Fibroblast of skin of back (primary cell): ENCODE measurements at regions not wholly inside any gene's neighbourhood (a gene's known extent, or its start where the extent isn't known, plus 50 kb on each side); places are given as distances from the start of the nearest gene placed in this dataset.
"Not testable (repeated sequence)": the region's sequence is repeated elsewhere in the genome, so short reads cannot be mapped to it uniquely, and the experiment has no call there.

Experiments
- DNase-seq: peaks from one replicate; pipeline ENCODE4 v3.0.0-alpha.2; 2013

GRCh38 chr10:120048391-120048790, 155.9 kb downstream of the SEC23IP start:
- DNase-seq = no peak

DNA sequence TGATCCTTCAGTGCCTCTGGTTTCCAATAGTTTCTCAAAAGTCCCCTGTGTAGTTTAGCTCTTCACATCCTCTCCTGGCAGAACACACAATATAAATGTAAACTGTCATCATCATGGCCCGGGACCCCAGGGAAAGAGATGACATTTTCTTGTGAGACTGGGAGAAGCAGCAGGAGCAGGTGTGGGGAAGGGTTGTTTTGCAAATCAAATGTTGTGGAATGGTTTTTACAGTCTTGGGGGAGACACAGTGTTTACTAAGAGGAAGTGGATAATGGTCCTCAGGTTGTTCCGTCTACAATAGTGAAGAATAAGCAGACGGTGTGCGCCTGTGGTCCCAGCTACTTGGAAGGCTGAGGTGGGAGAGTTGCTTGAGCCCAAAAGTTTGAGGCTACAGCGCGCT, 159.1 kb downstream of the SEC23IP start:
- DNase-seq = no peak

GRCh38 chr10:120052964-120053702, 160.6 kb downstream of the SEC23IP start:
- DNase-seq = no peak

DNA sequence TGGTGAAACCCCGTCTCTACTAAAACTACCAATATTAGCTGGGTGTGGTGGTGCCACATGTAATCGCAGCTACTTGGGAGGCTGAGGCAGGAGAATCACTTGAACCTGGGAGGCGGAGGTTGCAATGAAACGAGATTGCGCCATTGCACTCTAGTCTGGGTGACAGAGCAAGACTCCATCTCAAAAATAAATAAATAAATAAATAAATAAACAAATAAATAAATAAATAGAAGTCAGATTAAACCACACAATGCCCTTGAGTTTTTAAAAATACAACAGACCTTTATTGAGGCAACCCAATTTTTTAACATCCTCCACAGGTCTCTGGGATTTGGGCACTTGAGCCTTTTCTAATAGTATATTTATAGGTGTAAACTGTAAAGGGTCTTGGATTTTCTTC, 167.3 kb downstream of the SEC23IP start:
- DNase-seq = not testable (repeated sequence)

- no peak for DNase-seq
Measured at GRCh38 chr10:120067427-120067826, 174.9 kb downstream of the SEC23IP start.

DNA sequence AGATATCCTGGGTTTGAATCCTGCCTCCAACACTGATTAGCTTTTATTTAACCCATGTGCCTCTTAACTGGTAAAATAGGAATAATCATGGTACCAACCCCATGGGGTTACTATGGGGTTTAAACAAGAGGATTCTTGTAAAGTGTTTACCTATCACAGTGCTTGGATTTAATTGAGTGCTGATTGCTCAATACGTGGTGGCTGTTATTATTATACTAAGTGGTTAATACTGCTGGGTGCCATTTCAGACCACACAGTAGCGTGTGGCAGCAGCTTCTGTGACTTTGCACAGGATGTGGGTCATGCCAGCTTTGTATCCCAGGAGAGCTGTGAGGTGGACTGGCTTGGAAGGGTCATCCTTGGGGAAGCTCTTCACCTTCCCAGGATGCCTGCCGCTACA, 177.2 kb downstream of the SEC23IP start:
- DNase-seq = no peak

- no peak for DNase-seq
Measured at GRCh38 chr10:120075349-120075748, 182.8 kb downstream of the SEC23IP start.

DNA sequence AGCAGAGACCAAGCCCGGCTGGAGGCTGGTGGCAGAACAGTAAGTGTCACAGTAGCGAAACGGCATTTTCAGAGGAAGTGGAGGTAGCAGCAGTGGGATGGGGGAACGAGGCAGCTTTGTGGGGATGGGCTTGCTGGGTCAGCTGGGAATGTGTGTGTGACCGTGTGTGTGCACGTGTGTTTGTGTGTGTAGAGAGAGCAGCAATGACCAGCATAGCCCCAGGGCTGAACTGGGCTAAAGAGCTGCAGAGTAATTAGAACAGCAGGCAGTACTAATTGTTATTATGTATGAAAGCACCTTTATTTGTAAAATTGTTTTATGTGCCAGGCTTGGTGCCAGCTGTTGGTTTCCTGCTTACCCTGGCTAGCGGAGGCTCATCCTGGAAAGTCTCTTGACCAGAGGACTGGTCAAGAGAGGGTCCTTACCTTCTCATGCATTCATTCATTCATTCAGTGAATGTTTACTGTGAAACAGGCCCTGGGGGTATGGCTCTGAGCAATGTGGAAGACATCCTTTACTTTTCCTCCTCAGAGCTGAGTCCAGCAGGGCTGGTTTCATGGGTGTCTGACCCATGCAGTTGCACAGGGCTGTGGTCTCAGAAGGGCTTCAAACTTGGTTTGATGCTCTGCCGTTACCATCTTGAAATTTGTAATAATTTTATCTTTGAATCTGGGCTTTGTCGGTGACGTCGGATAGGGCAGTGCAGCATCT, 184.6 kb downstream of the SEC23IP start:
- no peak for DNase-seq

- DNase-seq = no peak
Measured at GRCh38 chr10:120077707-120078492, 185.4 kb downstream of the SEC23IP start.

DNA sequence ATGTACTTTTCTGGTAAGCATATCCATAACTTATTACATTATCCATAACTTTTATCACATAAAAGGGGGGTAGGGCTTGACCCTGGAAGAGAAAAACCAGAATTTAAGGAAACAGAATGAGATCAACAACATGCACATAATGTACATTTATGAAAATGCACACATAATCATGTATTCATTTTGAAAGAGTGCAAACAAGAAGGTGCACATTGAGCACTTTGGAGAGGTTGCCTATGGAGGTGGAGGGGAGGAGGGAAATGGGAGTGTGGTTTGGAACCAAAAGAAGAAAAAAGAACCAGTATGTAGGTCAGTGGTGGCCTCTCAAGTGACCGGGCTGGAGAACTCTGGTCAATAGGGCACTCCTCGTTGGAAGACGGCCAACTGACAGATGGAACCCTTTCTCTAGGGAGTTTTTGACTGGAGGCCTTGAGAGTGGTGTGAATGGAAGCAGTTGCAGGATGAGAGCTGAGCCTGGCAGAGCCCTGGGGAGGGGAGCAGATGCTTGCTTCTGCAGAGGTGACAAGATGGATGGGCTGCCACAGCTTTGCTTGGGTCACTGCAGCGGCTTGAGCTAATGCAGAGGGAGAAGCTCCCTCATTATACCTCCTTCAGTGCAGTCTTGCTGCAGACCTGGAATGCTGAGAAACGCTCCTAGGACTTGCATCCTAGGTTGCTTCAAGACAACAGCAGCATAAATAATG, 192.7 kb downstream of the SEC23IP start:
- no peak for DNase-seq

DNA sequence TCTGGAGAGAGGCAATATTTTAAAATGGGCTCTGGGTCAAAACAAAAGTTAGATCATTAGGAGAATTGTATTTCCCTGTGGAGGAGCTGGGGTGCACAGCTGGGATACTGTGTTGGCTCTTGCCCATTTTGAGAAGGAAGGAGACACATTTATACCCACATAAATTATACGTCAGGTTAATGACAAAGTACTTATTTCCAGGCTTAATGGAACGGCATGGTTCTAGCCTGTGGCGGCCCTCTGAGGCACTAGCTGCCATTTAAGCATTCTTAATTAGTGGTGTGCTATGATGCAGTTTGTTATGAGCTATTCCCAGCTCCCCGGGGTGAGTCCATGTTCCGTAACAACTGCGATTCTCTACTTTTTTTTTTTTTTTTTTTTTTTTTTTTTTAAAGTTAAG, 193.5 kb downstream of the SEC23IP start:
- no peak for DNase-seq

GRCh38 chr10:120087109-120087508, 194.6 kb downstream of the SEC23IP start:
- no peak for DNase-seq

DNA sequence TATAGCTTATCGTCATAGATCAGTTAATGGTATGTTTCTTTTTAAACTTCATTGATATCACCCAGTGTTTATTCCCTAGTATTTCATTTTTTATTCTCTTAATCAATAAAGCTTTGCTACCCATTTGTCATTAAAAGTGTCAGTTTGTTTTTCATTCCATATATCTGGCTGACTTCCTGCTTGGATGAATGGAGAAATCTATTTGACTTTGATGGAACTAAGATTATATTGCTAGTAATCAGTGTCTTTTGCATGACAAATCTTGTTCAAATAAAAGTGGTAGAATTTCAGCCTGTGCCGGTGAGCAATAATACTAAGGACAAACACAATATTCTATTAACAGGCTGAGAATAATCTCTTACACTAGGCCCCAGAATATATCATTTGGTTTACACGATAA, 203.3 kb downstream of the SEC23IP start:
- no peak for DNase-seq

- no peak for DNase-seq
Measured at GRCh38 chr10:120097766-120098165, 205.2 kb downstream of the SEC23IP start.

- DNase-seq = no peak
Measured at GRCh38 chr10:120098232-120098930, 205.9 kb downstream of the SEC23IP start.

- no peak for DNase-seq
Measured at GRCh38 chr10:120103738-120104560, 211.4 kb downstream of the SEC23IP start.

- no peak for DNase-seq
Measured at GRCh38 chr10:120105001-120105400, 212.5 kb downstream of the SEC23IP start.

DNA sequence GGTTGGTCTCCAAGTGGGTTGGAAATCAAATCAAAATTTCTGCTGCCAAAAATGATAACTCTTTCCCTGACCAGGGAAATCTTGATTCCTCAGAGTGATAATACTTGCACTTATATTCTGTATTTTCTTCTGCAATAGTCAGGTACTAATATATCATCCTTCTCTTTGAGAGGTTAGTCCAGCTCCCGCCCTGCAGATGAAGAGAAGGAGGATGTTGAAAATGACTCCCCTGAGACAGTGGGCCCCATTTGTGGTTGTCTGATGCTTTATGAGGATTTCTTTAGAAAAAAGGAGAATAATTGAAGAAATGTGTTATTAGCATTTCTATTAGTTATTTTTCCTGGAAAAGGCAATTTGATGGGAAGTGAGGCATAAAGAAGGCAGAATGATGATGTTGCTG, 213.0 kb downstream of the SEC23IP start:
- no peak for DNase-seq

- DNase-seq = no peak
Measured at GRCh38 chr10:120108916-120109315, 216.4 kb downstream of the SEC23IP start.

DNA sequence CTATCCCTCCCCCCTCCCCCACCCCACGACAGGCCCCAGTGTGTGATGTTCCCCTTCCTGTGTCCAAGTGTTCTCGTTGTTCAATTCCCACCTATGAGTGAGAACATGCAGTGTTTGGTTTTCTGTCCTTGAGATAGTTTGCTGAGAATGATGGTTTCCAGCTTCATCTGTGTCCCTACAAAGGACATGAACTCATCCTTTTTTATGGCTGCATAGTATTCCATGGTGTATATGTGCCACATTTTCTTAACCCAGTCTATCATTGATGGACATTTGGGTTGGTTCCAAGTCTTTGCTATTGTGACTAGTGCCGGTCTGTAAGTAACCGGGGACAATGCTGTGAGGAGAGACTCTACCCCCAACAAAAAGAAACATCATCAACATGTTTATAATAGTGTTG, 217.2 kb downstream of the SEC23IP start:
- DNase-seq = not testable (repeated sequence)

GRCh38 chr10:120110196-120110595, 217.7 kb downstream of the SEC23IP start:
- DNase-seq = no peak
